Liver (tissue), 8 donors: ENCODE measurements at regions not wholly inside any gene's neighbourhood (a gene's known extent, or its start where the extent isn't known, plus 50 kb on each side); places are given as distances from the start of the nearest gene placed in this dataset.

Experiments
- DNase-seq: peaks from one replicate; pipeline ENCODE4 v3.0.0-alpha.2; 2017; ENCODE audit warnings: low spot score
- H3K27ac ChIP-seq, 2 donors: one replicate each; pipeline ENCODE4 v1.7.0; 2013; ENCODE audit warnings: inconsistent platforms in 2 of 2, low read length in 2 of 2, control low read depth in 1 of 2, low read depth in 1 of 2, mild to moderate bottlenecking in 1 of 2
- H3K27me3 ChIP-seq, 4 donors: one replicate each; pipeline versions ENCODE4 v1.6.1 to v1.7.0; 2013; ENCODE audit warnings: low read length in 3 of 4, inconsistent platforms in 1 of 4, mild to moderate bottlenecking in 1 of 4, moderate library complexity in 1 of 4; ENCODE audit not compliant: control insufficient read depth in 4 of 4, insufficient read depth in 4 of 4
- H3K36me3 ChIP-seq, 4 donors: one replicate each; pipeline versions ENCODE4 v1.6.1 to v1.7.0; 2013; ENCODE audit warnings: low read length in 3 of 4, mild to moderate bottlenecking in 3 of 4, low read depth in 1 of 4, moderate library complexity in 1 of 4; ENCODE audit not compliant: control insufficient read depth in 4 of 4, insufficient read depth in 3 of 4
- H3K4me1 ChIP-seq, 4 donors: one replicate each; pipeline versions ENCODE4 v1.6.1 to v1.7.0; 2013; ENCODE audit warnings: low read length in 3 of 4, mild to moderate bottlenecking in 3 of 4, moderate library complexity in 1 of 4; ENCODE audit not compliant: control insufficient read depth in 4 of 4, insufficient read depth in 4 of 4
- H3K4me3 ChIP-seq, 3 donors: one replicate each; pipeline versions ENCODE4 v1.6.1 to v1.7.0; 2013; ENCODE audit warnings: low read length in 3 of 3, control low read depth in 1 of 3, low read depth in 1 of 3, mild to moderate bottlenecking in 1 of 3
- H3K9ac ChIP-seq, 2 donors: one replicate each; pipeline ENCODE4 v1.7.0; 2013; ENCODE audit warnings: low read length in 2 of 2, mild to moderate bottlenecking in 2 of 2, moderate library complexity in 2 of 2, control low read depth in 1 of 2, low read depth in 1 of 2
- H3K9me3 ChIP-seq, 4 donors: one replicate each; pipeline versions ENCODE4 v1.6.1 to v1.7.0; 2013; ENCODE audit warnings: low read length in 3 of 4; ENCODE audit not compliant: control insufficient read depth in 4 of 4
- ATF3 ChIP-seq: IDR thresholded peaks from 2 replicates; pipeline ENCODE4 v1.6.1; 2016; ENCODE audit warnings: antibody characterized with exemption
- CTCF ChIP-seq: fragments of 150-350 bp; IDR thresholded peaks from 2 replicates; pipeline ENCODE4 v1.5.1; 2017; ENCODE audit warnings: improper control_type of control experiment, low read depth, low read length; ENCODE audit not compliant: missing input control
- EGR1 ChIP-seq, 2 donors: IDR thresholded peaks; 2 replicates each; pipeline ENCODE4 v1.6.1; 2016 to 2018; ENCODE audit warnings: antibody characterized with exemption in 2 of 2, low read depth in 2 of 2
- FOXA1 ChIP-seq: IDR thresholded peaks from 2 replicates; pipeline ENCODE4 v1.6.1; 2016; ENCODE audit warnings: antibody characterized with exemption
- FOXA2 ChIP-seq: IDR thresholded peaks from 2 replicates; pipeline ENCODE4 v1.6.1; 2016; ENCODE audit warnings: antibody characterized with exemption
- GABPA ChIP-seq, 2 donors: IDR thresholded peaks in 1 of 2; conservative IDR thresholded peaks in 1 of 2; 2 replicates each; pipeline ENCODE4 v1.6.1; 2016; ENCODE audit warnings: antibody characterized with exemption in 2 of 2, mild to moderate bottlenecking in 1 of 2, moderate library complexity in 1 of 2
- HNF4A ChIP-seq, 2 donors: conservative IDR thresholded peaks; 2 replicates each; pipeline ENCODE4 v1.6.1; 2016; ENCODE audit warnings: antibody characterized with exemption in 2 of 2, mild to moderate bottlenecking in 2 of 2
- HNF4G ChIP-seq: IDR thresholded peaks from 2 replicates; pipeline ENCODE4 v1.6.1; 2016; ENCODE audit warnings: antibody characterized with exemption
- JUND ChIP-seq, 2 donors: IDR thresholded peaks; 2 replicates each; pipeline ENCODE4 v1.6.1; 2016; ENCODE audit warnings: antibody characterized with exemption in 2 of 2
- MAX ChIP-seq: IDR thresholded peaks from 2 replicates; pipeline ENCODE4 v1.6.1; 2016; ENCODE audit warnings: antibody characterized with exemption
- RAD21 ChIP-seq, 2 donors: IDR thresholded peaks; 2 replicates each; pipeline ENCODE4 v1.6.1; 2016; ENCODE audit warnings: antibody characterized with exemption in 2 of 2, mild to moderate bottlenecking in 2 of 2
- REST ChIP-seq: IDR thresholded peaks from 2 replicates; pipeline ENCODE4 v1.6.1; 2016; ENCODE audit warnings: antibody characterized with exemption, mild to moderate bottlenecking
- RXRA ChIP-seq, 2 donors: IDR thresholded peaks; 2 replicates each; pipeline ENCODE4 v1.6.1; 2017 to 2018; ENCODE audit warnings: antibody characterized with exemption in 2 of 2, mild to moderate bottlenecking in 1 of 2
- SP1 ChIP-seq: IDR thresholded peaks from 2 replicates; pipeline ENCODE4 v1.6.1; 2018; ENCODE audit warnings: antibody characterized with exemption, mild to moderate bottlenecking
- TAF1 ChIP-seq: conservative IDR thresholded peaks from 2 replicates; pipeline ENCODE4 v1.6.1; 2016; ENCODE audit warnings: antibody characterized with exemption, mild to moderate bottlenecking
- YY1 ChIP-seq: IDR thresholded peaks from 2 replicates; pipeline ENCODE4 v1.6.1; 2016; ENCODE audit warnings: antibody characterized with exemption, mild to moderate bottlenecking
- ZBTB33 ChIP-seq: IDR thresholded peaks from 2 replicates; pipeline ENCODE4 v1.6.1; 2016; ENCODE audit warnings: antibody characterized with exemption
- WGBS: extraction: QIAGEN DNeasy Blood & Tissue Kit; methylation state at CpG from one replicate; pipeline ENCODE4 v1.1.7; 2013; 5-methylcytosine and 5-hydroxymethylcytosine counted together
- donor health status: healthy.
- donor health status: healthy.
- donor health status: healthy.
- donor health status: healthy.
- donor health status: healthy.

- Histone ChIP-seq H3K9me3 (peaks cover 0 to 9% (median 3%) of the 10 kb centered on the region in 4 donors), H3K27me3 (no peaks in the 10 kb centered on the region), H3K4me1 (no peaks in the 10 kb centered on the region), H3K27ac (no peak overlapping the region), H3K9ac (no peak overlapping the region), H3K36me3 (no peaks in the 10 kb centered on the region), H3K4me3 (no peak overlapping the region)
- DNase-seq, result no peak
- TF ChIP-seq JUND (IDR thresholded peaks at IDR 0.05) (no peak), ATF3 (no peak), HNF4G (no peak), SP1 (no peak), HNF4A (conservative IDR thresholded peaks at IDR 0.05) (no peak), GABPA (IDR thresholded peaks at IDR 0.05 in 1 of 2, conservative IDR thresholded peaks at IDR 0.05 in 1 of 2) (no peak), MAX (no peak), ZBTB33 (no peak), REST (no peak), EGR1 (IDR thresholded peaks at IDR 0.05; ENCODE audit: low read depth in 2 of 2) (no peak), FOXA1 (no peak), YY1 (no peak)
Measured at GRCh38 chr7:42588876-42589275, 323.0 kb downstream of the C7orf25 start.

- no peak overlapping the region for H3K27ac ChIP-seq
- H3K36me3 ChIP-seq, result no peaks in the 10 kb centered on the region
- WGBS, result 68% methylated on average over 3 of the region's 3 CpGs
- H3K9me3 ChIP-seq, result peaks cover 0 to 8% (median 1%) of the 10 kb centered on the region in 4 donors
- H3K4me3 ChIP-seq, result no peak overlapping the region
- no peak for DNase-seq
- no peak overlapping the region for H3K9ac ChIP-seq
- no peaks in the 10 kb centered on the region for H3K27me3 ChIP-seq
- H3K4me1 ChIP-seq, result no peaks in the 10 kb centered on the region
- TF ChIP-seq CTCF (no peak), RAD21 (IDR thresholded peaks at IDR 0.05) (no peak), HNF4G (no peak), GABPA (IDR thresholded peaks at IDR 0.05 in 1 of 2, conservative IDR thresholded peaks at IDR 0.05 in 1 of 2) (no peak), ATF3 (no peak), RXRA (IDR thresholded peaks at IDR 0.05) (no peak), YY1 (no peak), HNF4A (conservative IDR thresholded peaks at IDR 0.05) (no peak), SP1 (no peak), FOXA2 (no peak), JUND (IDR thresholded peaks at IDR 0.05) (no peak), EGR1 (IDR thresholded peaks at IDR 0.05; ENCODE audit: low read depth in 2 of 2) (no peak), REST (no peak), FOXA1 (no peak), MAX (no peak), TAF1 (no peak), ZBTB33 (no peak)
Measured at GRCh38 chr7:42587806-42588205, 324.1 kb downstream of the C7orf25 start.
